Hematopoietic multipotent progenitor cell treated with erythropoietin and hydrocortisone succinate and interleukin-3 and kit ligand, for 4 days (in vitro differentiated cells): ENCODE measurements at regions not wholly inside any gene's neighbourhood (a gene's known extent, or its start where the extent isn't known, plus 50 kb on each side); places are given as distances from the start of the nearest gene placed in this dataset.
A peak's percentile ranks its signal among the peaks of the same experiment; 100 is the strongest.
"Not testable (repeated sequence)": the region's sequence is repeated elsewhere in the genome, so short reads cannot be mapped to it uniquely, and the experiment has no call there.

Experiments
- DNase-seq: peaks from one replicate; pipeline ENCODE4 v3.0.0-alpha.2; 2015

GRCh38 chr16:62794724-62795123, 758.5 kb upstream of the CDH8 start:
- DNase-seq: no peak

GRCh38 chr16:62780081-62780480, 743.8 kb upstream of the CDH8 start:
- DNase-seq: not testable (repeated sequence)

GRCh38 chr16:62764572-62764971, 728.3 kb upstream of the CDH8 start:
- no peak for DNase-seq

GRCh38 chr16:62760398-62760797, 724.2 kb upstream of the CDH8 start:
- DNase-seq: no peak

- peak; percentile 7 for DNase-seq
These were observed 719.7 kb upstream of the CDH8 start for GRCh38 chr16:62755938-62756337.

- DNase-seq: no peak
These were observed 716.6 kb upstream of the CDH8 start for GRCh38 chr16:62752854-62753253.

- no peak for DNase-seq
These were observed 715.0 kb upstream of the CDH8 start for GRCh38 chr16:62751218-62751617.

- DNase-seq: no peak
These were observed 705.5 kb upstream of the CDH8 start for GRCh38 chr16:62741692-62742091.

- no peak for DNase-seq
These were observed 702.6 kb upstream of the CDH8 start for GRCh38 chr16:62738666-62739460.

- DNase-seq: no peak
These were observed 695.9 kb upstream of the CDH8 start for GRCh38 chr16:62732092-62732491.

GRCh38 chr16:62724670-62725269, 688.5 kb upstream of the CDH8 start:
- not testable (repeated sequence) for DNase-seq

- DNase-seq: no peak
These were observed 684.4 kb upstream of the CDH8 start for GRCh38 chr16:62720651-62721050.

- DNase-seq: no peak
These were observed 680.8 kb upstream of the CDH8 start for GRCh38 chr16:62717026-62717425.

GRCh38 chr16:62715701-62716100, 679.5 kb upstream of the CDH8 start:
- DNase-seq: no peak

GRCh38 chr16:62712566-62712965, 676.3 kb upstream of the CDH8 start:
- DNase-seq: no peak

- DNase-seq: no peak
These were observed 675.6 kb upstream of the CDH8 start for GRCh38 chr16:62711797-62712196.

GRCh38 chr16:62709794-62710193, 673.6 kb upstream of the CDH8 start:
- no peak for DNase-seq

- no peak for DNase-seq
These were observed 665.2 kb upstream of the CDH8 start for GRCh38 chr16:62701426-62701825.

GRCh38 chr16:62700426-62701294, 664.4 kb upstream of the CDH8 start:
- no peak for DNase-seq

- no peak for DNase-seq
These were observed 656.4 kb upstream of the CDH8 start for GRCh38 chr16:62692685-62693084.

GRCh38 chr16:62681819-62682218, 645.6 kb upstream of the CDH8 start:
- no peak for DNase-seq

- DNase-seq: no peak
These were observed 642.6 kb upstream of the CDH8 start for GRCh38 chr16:62678796-62679195.

- no peak for DNase-seq
These were observed 640.1 kb upstream of the CDH8 start for GRCh38 chr16:62676306-62676705.

GRCh38 chr16:62665269-62665668, 629.0 kb upstream of the CDH8 start:
- DNase-seq: no peak
